ENCODE measurements at regions not wholly inside any gene's neighbourhood (a gene's known extent, or its start where the extent isn't known, plus 50 kb on each side); places are given as distances from the start of the nearest gene placed in this dataset.
"Not testable (repeated sequence)": the region's sequence is repeated elsewhere in the genome, so short reads cannot be mapped to it uniquely, and the experiment has no call there.

DNA sequence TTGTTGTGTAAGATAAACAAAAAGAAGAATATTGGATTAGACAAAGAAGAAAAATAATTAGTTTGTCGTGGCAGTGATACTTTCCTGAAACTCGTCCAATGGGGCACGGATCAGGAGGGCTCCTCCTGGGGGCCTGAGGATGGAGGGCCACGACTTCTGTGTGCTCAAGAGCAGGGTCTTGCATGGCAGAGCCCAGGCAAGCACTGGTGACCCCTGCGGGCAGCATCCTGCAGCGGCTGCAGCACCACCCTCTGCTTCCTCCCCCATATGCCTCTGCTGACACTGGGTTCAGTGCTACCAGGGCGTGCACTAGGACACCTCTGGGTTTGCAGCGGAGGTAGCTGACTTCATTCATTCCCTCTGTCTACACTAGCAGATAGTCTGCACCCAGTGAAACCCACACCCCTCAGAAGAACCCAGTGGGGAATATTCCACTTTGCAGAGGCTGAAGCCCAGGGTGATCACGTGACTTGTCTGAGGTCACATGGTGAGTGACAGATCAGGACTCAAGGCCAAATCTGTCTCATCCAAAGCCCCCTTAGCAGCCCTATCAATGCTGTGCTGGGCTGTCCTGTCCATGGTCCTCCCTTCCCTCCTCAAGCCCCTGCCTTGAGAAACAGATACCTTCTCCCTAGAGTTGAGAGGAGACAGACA is 375.5 kb downstream of the TCERG1L start:
- DNase-seq (ENCODE audit: low read depth) = no peak

DNA sequence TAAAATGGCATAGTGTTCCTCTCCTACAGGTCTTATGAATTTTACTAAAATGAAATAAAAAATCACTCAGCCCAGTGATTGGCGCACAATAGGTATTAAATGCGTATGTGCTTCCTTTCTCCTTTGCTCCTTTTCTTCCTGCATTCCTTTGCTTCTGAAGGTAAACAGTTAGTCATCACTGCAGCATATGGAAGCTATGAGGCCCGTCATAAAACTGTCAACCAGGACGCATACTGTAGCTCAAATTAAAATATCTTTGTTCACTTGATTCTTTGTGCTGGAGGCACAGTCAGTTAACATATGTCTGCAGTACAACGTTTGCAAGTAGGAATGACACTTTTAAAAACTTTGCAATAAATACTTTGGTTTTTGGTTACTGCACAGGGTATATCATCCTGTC is 374.7 kb downstream of the TCERG1L start:
- DNase-seq (ENCODE audit: low read depth) = no peak

DNA sequence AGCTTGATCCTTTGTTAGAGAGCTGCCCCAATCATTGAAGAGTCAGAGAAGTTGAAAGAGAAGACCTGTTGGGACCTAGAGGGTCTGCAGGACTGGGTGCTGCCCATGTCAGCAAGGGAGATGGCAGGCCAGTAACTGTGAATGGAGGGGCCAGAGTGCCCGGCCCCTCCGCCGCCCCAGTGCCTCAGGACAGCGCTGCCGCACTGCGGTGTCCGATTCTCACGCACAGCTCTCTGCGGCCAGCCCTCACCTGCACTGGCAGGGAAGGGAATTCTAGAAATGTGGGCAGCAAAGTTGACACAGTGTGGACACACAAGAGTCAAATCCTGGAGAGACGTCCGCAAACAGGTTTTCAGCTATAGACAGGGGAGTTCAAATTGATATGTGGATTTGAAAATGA is 373.5 kb downstream of the TCERG1L start:
- no peak for DNase-seq (ENCODE audit: low read depth)

DNA sequence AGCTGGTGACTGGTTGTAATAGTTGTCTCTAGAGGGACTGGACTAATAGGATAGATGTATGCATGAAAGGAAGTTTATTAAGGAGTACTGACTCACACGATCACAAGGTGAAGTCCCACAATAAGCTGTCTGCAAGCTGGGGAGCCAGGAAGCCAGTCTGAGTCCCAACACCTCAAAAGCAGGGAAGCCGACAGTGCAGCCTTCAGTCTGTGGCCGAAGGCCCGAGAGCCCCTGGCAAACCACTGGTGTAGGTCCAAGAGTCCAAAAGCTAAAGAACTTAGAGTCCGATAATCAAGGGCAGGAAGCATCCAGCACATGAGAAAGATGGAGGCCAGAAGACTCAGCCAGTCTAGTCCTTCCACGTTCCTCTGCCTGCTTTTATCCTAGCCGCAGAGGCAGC is 372.6 kb downstream of the TCERG1L start:
- DNase-seq (ENCODE audit: low read depth) = not testable (repeated sequence)

DNA sequence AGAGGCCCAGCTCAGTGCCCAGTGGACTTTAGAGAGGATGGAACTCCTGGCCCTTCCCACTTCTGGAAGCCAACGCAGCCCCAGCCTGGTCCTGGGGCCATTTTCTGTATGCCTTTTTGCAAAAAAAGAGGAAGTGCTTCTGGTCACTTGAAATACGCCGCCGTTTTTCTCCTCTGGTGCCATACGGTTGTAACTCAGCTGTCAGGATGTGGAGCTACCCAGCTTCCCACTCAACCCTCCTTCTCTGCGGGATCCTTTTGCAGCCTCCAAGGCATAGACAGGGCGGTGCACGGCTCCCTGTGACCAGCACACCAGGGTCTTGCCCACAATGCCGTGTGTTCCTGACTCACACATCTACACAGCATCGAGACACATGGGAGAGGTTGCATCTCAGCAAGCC is 369.6 kb downstream of the TCERG1L start:
- DNase-seq (ENCODE audit: low read depth) = no peak

DNA sequence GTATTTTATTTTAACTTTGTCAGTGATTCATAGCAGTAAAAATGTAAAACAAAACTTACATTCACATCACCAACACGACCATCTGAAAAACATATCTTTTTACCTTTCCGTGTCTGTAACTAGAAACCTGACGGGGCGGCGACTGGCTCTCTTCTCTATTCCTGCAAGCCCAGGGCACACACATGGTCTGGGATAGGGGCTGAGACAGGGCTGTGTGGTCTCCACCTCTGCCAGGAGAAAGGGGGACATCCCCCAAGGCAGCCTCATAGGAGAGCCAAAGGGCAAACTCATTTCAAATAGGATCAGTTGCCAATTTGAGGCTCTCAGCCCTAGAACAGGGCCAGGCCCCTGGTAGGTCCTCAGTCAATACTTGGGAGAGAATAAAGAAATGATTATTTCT is 359.4 kb downstream of the TCERG1L start:
- DNase-seq (ENCODE audit: low read depth) = no peak

DNA sequence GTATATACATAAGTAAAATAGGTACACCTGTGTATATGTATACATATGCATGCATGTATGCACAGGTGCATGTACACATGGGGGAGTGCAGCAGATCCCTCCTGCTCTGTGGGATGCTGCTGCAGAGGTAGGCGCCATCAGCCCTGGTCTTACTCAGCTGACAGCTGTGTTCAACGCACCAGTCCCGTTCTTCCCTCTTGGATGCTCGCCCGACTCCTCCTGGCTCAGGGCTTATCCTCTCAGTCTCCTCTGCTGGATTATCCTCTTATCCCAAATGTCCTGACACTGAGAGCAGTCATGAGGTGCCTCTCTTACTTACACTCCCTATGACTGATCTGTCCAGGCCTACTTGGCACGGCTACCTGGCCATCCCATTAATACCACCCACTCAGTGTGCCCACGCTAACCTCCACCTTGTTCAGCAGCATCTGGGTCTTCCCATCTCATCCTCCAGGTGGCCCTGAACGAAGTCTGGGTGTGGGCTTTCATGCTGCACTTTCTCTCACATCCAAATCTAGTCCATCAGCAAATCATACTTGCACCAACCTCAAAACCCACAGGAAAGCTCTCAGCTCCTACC is 357.1 kb downstream of the TCERG1L start:
- DNase-seq (ENCODE audit: low read depth) = no peak

DNA sequence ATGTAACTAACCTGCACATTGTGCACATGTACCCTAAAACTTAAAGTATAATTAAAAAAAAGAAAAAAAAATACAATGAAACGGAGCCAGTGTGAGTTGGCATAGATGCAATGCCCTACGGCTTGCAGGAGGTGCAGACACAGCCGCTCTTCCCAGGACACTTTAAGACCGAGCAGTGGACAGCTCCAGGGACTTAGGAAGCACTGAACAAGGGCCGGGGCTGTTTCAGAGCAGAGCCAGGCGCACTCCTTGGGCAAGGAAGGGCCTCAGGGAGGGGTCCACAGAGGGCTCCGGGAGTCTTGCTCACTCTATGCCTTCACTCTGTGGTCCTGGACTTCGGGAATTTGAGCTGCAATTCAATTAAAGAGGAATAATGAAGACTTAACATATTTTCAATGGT is 355.3 kb downstream of the TCERG1L start:
- no peak for DNase-seq (ENCODE audit: low read depth)

DNA sequence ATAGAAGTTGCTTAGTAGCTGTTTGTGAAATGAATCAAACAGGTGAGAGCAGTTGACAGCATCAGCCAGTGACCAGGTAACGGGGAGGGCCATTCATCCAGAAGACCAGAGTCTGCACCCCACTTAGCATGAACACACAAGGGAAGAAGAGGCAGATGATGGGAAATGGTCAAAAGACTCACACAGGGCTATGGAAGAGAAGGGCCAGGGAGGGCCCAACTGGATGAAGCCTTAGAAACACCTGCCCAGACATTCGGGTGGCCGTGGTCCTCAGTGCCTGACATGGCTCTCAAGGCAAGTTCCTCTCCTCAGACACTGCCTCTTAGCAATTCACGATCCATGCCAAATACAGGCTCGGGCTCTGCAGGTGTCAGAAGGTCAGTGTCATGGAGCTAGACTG is 354.1 kb downstream of the TCERG1L start:
- DNase-seq (ENCODE audit: low read depth) = no peak

DNA sequence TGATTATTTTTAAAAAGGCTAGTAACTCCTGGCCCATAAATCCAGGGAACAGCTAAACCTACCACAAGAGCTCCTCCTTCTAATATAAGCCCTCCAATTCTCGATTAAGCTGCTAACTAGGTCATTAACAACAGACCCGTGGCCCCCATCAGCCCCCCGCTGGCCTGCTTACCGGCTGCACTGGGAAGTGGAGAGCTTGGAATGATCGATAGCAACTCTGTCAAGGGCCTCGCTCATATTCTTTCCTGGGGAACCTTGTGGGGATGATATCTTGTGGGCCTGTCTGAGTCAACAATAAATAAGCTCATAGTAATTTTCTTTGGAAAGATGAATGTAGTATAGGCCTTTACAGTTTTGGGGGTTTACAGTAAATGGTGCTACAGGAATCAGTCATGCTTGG is 353.5 kb downstream of the TCERG1L start:
- no peak for DNase-seq (ENCODE audit: low read depth)

DNA sequence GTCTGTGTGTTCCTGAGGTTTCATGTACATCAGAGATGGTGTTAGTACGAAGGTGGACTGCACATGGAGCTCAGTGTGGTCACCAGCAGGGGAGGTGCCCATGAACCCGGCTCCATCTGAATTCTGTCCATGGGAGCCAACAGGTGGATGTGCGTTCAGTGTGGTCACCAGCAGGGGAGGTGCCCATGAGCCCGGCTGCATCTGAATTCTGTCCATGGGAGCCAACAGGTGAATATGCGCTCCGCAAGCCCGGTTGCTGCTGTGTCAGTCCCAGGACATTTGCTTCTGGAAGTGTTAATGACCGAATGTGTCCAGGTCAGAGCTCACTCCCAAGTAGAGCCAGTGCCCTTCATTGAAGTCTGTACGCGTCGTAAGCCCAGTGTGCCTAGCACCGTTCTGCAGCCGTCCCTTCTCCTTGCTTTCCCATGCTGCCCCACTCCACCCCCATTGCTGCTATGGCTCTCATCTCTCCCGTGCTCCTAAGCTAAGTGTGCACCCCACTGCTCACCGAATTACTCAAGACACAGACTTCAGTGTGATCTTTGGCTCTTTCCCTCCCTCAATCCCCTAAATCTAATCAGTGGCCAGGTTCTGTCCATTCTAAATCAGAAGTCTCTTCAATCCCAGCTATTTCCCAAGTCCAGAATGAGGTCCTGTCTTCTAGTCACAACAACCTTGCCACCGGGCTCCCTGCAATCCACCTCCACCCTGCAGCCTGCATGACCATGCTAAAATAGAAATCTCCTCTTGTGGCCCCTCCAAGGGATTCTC is 352.4 kb downstream of the TCERG1L start:
- no peak for DNase-seq (ENCODE audit: low read depth)

DNA sequence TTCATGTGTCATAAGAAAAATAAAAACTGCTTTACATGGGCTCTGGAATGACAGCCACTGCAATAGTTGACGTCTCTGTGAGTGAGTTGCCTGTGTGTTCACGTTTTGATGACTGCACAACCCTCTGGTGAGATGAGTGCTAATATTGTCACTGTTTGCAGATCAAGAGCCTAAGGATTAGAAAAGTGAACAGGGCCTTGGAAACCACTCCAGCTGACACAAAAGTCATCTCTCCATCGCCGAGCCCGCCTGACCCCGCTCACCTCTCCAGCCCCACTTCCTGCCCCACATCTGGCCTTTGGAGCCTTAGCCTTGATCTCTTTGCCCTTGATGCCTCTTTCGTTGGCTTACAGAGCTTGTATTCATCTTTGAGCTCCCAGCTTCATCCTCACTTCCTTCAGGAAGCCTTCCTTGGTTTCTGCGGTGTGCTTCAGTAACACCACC is 351.7 kb downstream of the TCERG1L start:
- no peak for DNase-seq (ENCODE audit: low read depth)

DNA sequence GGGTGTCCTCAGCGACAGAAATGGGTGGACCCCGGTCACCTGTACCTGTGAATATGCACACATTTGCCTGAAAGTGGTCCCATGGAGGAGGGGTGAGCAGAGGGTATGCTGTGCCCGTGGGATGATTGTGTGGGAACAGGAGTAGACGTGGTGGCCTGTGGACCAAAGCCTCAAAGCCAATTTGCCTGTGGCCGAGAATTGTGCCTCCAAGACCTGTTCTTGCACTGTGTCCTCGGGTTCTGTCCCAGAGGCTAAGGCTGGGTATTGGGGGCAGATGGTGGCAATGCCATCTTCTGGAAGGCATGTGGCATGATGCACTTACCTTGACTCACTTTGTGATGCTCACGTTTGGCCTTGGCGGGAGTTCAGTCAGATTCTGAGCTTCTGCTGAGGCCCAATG is 351.0 kb downstream of the TCERG1L start:
- no peak for DNase-seq (ENCODE audit: low read depth)

DNA sequence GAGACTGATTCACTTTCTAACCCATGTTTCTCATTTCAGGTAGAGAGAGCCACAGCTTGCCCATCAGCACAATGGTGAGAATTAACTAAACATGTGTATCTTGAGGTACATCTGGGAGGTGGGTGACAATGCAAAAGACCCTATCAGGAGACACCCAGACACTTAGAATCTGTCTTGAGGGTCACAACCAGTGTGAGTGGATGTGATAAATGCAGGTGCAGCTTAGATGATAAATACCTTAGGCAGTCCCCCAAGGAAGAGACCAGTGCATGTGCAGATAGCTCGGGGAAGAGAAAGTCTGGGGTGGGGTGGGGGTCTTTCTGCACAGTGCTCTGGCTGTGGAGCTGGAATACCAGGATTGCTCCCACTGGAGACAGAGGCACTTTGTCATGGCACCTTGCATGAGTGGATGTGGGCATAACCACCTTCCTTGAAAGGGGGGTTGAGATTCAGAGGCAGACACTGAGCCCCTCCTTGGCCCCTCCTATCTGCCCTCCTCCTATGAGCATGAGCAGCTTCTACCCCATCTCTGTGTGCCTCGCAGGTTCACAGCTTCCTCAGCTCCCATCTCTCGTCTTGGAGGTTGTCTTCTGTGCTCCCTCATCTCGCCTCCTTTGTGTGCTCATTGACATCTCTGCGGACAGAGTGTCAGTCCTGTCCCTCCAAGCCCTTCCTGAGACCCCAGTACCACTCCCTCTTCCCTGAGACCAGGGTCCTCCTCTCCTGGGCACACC is 349.8 kb downstream of the TCERG1L start:
- DNase-seq (ENCODE audit: low read depth) = no peak

DNA sequence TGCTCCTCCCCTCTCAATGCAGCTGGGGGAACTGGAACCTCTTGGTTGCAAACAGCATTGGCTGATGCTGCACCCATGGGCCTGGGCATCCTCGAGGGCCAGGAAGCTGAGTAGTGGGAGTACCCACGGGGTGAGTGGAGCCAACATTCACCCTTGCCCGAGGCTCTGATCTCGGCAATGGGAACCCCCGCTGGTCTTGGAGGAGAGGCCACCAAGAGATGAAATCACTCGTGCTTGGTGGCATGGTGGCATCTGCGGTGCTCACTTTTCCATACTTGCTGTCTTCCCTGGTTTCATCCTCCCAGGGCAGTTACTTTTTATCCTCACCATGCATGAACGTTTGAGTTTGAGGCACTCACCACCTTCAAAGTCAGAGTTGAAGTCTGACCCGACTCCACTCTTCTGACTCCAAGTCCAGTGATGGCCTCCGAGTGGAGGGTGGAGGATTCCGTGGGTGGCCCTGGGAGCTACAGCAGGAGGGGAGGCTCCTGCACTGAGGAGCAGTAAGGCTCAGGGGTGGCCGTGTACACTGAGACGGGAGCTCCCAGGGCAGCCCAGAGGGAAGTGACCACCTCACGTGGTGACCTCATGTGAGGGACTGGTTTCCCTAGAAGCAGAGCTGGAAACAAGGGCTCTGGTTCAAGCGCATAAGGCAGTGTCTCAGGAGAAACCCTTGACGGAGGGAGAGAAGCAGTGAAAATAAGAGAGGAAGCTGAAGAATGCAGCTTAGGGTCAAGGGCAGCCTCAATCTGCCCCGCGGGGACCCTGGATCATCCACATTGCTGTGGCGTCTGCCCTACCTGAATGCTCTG is 349.1 kb downstream of the TCERG1L start:
- DNase-seq (ENCODE audit: low read depth) = no peak

DNA sequence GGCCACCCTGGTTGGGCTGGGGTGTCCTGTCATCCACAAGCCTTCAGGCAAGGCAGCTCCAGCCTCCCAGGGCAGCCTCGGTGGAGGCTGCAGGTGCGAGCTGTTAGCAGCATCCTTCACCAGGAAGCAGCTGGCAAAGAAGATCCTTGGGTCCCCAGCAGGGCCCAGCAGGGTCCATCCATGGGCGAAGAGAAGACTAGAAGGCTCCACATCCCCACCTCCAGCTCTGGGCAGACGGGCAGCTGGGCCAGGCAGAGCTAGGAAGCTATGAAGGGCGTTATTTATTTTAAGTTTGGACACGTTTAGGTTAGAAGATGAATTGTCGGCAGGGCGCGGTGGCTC is 348.5 kb downstream of the TCERG1L start:
- no peak for DNase-seq (ENCODE audit: low read depth)

DNA sequence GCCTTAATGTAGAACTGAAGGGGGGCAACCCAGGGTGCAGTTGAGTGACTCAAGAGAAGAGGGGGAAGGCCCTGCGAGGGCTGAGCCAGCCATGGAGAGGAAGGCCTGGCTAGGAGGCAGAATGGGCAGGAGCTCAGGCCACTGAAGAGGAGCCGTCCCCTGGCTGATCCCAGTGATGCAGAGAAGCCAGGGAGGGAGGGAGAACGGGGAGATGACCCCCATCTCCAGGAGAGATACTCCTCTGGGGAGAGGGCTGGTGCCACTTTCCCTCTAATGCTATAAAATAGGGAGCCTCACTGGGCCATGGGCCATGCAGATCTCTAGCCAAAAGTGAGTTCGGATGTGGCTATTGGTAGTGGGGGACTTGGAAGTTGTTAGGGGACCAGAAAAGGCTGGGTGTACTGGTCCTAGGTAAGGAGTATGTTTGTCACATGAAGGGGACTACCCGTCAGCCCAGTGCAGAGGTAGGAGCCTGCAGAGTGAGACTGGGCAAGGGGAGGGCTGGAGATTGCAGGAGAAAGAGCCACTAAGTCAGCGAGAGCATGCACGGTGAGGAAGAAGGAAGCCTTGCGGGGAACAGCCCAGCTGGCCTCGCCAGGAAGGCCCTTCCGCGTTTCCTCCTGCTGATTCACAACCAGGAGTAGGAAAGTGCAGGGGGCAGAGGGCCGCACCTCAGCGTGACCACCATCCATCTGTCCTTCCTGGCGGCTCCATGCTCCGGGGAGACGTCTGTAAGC is 347.6 kb downstream of the TCERG1L start:
- no peak for DNase-seq (ENCODE audit: low read depth)

DNA sequence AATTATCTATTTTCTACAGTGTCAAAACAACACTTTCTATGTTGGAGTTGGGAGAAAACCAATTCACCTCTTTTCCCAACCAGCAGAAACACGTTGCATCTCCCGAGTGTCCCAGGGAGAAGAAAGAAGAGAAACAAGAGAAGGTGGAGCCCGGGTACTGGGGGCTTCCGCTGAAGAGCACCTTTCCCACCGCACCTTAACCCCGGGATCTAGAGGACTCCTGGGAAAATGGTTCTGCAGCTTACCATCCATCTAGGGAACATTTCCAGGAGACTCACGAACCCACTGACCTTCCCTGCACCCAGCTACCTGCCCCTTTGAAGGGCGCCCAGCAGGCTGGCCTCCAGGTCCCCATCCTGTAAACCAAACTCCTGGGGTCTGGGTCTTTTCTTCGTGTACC is 346.8 kb downstream of the TCERG1L start:
- no peak for DNase-seq (ENCODE audit: low read depth)

DNA sequence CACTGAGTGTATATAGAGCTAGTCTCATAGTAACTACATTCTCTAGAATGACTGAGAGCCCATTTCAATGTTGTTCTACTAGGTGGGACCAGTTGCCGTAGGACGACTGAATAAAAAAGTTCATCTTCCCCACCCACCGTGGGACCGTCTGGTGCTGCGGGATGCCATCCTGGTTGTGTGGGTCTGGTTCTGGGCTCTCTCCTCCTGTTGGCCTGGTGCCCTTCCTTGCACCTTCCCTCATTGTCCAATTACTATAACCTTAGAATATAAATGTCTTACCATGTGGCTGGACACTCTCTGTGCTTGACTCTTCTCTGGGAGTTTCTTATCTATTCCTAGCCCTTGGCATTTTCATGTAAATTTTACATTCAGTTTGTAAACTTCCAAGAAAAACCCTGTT is 344.4 kb downstream of the TCERG1L start:
- DNase-seq (ENCODE audit: low read depth) = no peak

DNA sequence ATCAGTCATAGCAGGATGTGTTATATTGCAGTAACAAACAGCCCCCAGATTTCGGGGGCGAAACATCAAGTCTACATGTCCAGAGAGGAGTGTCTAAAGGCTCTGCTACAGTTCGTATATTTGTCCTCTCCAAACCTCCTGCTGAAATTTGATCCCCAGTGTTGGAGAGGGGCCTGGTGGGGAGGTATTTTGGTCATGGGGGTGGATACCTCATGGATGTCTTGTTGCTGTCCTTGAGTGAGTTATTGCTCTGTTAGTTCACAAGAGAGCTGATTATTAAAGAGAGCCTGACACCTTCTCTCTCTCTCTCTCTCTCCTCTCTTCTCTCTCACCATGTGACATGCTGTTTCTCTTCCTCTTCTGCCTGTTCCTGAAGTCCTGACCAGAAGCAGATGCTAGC is 343.7 kb downstream of the TCERG1L start:
- no peak for DNase-seq (ENCODE audit: low read depth)

DNA sequence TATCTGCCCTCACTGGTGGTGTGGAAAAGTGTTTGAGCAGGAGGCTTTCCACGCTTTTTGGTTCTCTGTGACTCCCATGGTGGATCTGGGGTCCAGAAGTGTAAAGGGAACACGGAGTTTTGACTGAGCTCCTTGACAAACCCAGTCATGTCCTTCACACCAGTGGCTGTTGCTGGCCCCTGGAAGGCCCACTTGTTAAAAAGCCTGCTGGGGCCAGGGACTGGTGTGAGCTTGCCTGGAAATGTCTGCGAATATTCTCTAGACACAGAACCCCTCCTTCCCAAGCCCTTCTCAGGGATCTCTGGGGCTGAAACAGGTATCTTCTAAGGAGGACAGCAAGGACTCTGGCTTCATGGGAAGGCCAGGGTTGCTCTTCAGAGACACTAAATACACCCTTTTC is 343.0 kb downstream of the TCERG1L start:
- DNase-seq (ENCODE audit: low read depth) = no peak
